H1 (cell line): ENCODE measurements at regions not wholly inside any gene's neighbourhood (a gene's known extent, or its start where the extent isn't known, plus 50 kb on each side); places are given as distances from the start of the nearest gene placed in this dataset.
"Not testable (repeated sequence)": the region's sequence is repeated elsewhere in the genome, so short reads cannot be mapped to it uniquely, and the experiment has no call there.

Experiments used
- CTCF ChIA-PET: fragments of 300-600 bp; sonication (Branson Sonifier 250); formaldehyde crosslinking; loops from one replicate; lab custom pipeline; 2021; ENCODE audit not compliant: partially characterized antibody; lab: Charles Lee
- POLR2A ChIA-PET: fragments of 300-600 bp; sonication (Branson Sonifier 250); formaldehyde crosslinking; loops from one replicate; lab custom pipeline; 2021; ENCODE audit warnings: inconsistent platforms; ENCODE audit not compliant: partially characterized antibody; lab: Charles Lee
- DNase-seq, 2 experiments: peaks; one replicate each; pipeline versions ENCODE4 v3.0.0 to v3.0.0-alpha.2; 2010 to 2022; ENCODE audit warnings: low spot score in 2 of 2, low read depth in 1 of 2, mixed read lengths in 1 of 2
- FAIRE-seq: peaks from 2 replicates; lab custom pipeline; 2011; peaks lifted over from hg19 to GRCh38; lab: Jason Lieb, UNC
- H2AFZ ChIP-seq: 2 replicates; pipeline ENCODE4 v1.8.1; 2012; ENCODE audit warnings: low read length, inconsistent platforms
- H2AK5ac ChIP-seq: 2 replicates; pipeline ENCODE4 v1.6.1; 2013; ENCODE audit warnings: low read depth, low read length
- H2BK120ac ChIP-seq: replicated peaks from 2 replicates; pipeline ENCODE3; 2013; ENCODE audit warnings: low read depth, low read length, inconsistent platforms
- H2BK12ac ChIP-seq: 2 replicates; pipeline ENCODE4 v1.6.1; 2013; ENCODE audit warnings: low read depth, low read length
- H2BK15ac ChIP-seq: 2 replicates; pipeline ENCODE4 v1.6.1; 2013; ENCODE audit warnings: low read length
- H2BK20ac ChIP-seq: 2 replicates; pipeline ENCODE4 v1.6.1; 2013; ENCODE audit warnings: low read length
- H2BK5ac ChIP-seq: 2 replicates; pipeline ENCODE4 v1.6.1; 2013; ENCODE audit warnings: low read depth, low read length
- H3K14ac ChIP-seq: 2 replicates; pipeline ENCODE4 v1.6.1; 2013; ENCODE audit warnings: inconsistent platforms; ENCODE audit not compliant: insufficient read length
- H3K18ac ChIP-seq: 2 replicates; pipeline ENCODE4 v1.6.1; 2013; ENCODE audit warnings: low read length; ENCODE audit errors: extremely low read depth
- H3K23ac ChIP-seq: 2 replicates; pipeline ENCODE4 v1.6.1; 2013; ENCODE audit warnings: inconsistent platforms; ENCODE audit not compliant: insufficient read length
- H3K23me2 ChIP-seq: 2 replicates; pipeline ENCODE4 v1.6.1; 2013; ENCODE audit warnings: low read depth, low read length
- H3K27ac ChIP-seq: 2 replicates; pipeline ENCODE4 v1.6.1; 2011; ENCODE audit warnings: low read depth, low read length, inconsistent platforms
- H3K27me3 ChIP-seq, 4 experiments: replicated peaks in 1 of 4; 1 replicate in 1 of 4; 2 replicates in 3 of 4; pipeline versions ENCODE4 v1.6.1 to v1.8.1; 2011 to 2013; ENCODE audit warnings: low read length in 3 of 4, mild to moderate bottlenecking in 3 of 4, inconsistent platforms in 2 of 4, mixed read lengths in 2 of 4, moderate library complexity in 1 of 4; ENCODE audit not compliant: control insufficient read depth in 3 of 4, insufficient read depth in 3 of 4; ENCODE audit errors: extremely low read depth in 1 of 4
- H3K36me3 ChIP-seq, 4 experiments: 2 replicates each; pipeline versions ENCODE4 v1.6.1 to v1.8.1; 2011 to 2013; ENCODE audit warnings: mild to moderate bottlenecking in 4 of 4, low read length in 3 of 4, moderate library complexity in 2 of 4, control low read depth in 1 of 4, inconsistent platforms in 1 of 4; ENCODE audit not compliant: insufficient read depth in 4 of 4, control insufficient read depth in 2 of 4
- H3K4ac ChIP-seq: replicated peaks from 2 replicates; pipeline ENCODE3; 2013; ENCODE audit warnings: low read length, low read depth, mixed read lengths, inconsistent platforms; ENCODE audit not compliant: insufficient read length
- H3K4me1 ChIP-seq, 4 experiments: replicated peaks in 1 of 4; 1 replicate in 1 of 4; 2 replicates in 3 of 4; pipeline versions ENCODE4 v1.6.1 to v1.8.1; 2011 to 2013; ENCODE audit warnings: low read length in 3 of 4, inconsistent platforms in 2 of 4, mixed read lengths in 1 of 4; ENCODE audit not compliant: insufficient read depth in 4 of 4, control insufficient read depth in 3 of 4
- H3K4me2 ChIP-seq, 2 experiments: 2 replicates each; pipeline versions ENCODE4 v1.6.1 to v1.8.1; 2011 to 2013; ENCODE audit warnings: low read depth in 2 of 2, low read length in 2 of 2, control low read depth in 1 of 2, inconsistent platforms in 1 of 2, mild to moderate bottlenecking in 1 of 2; ENCODE audit not compliant: insufficient read depth in 1 of 2
- H3K4me3 ChIP-seq, 4 experiments: fragments of 200-600, 300-600 bp in 1 of 4; sonication (generic), shearing (Covaris generic), sonication (Bioruptor Twin) in 1 of 4; 2 replicates each; pipeline versions ENCODE4 v1.5.1 to v1.8.1; 2011 to 2016; ENCODE audit warnings: low read length in 4 of 4, low read depth in 3 of 4, control low read depth in 2 of 4, inconsistent platforms in 2 of 4, mild to moderate bottlenecking in 2 of 4, mixed read lengths in 1 of 4, moderate library complexity in 1 of 4; ENCODE audit not compliant: insufficient read depth in 2 of 4; ENCODE audit errors: extremely low read depth in 1 of 4
- H3K56ac ChIP-seq: replicated peaks from 2 replicates; pipeline ENCODE3; 2013; ENCODE audit warnings: low read depth, mild to moderate bottlenecking, mixed read lengths, low read length, inconsistent platforms; ENCODE audit not compliant: insufficient read length
- H3K79me1 ChIP-seq: 2 replicates; pipeline ENCODE4 v1.6.1; 2013; ENCODE audit warnings: low read depth, low read length, control low read depth
- H3K79me2 ChIP-seq, 2 experiments: 2 replicates each; pipeline versions ENCODE4 v1.6.1 to v1.8.1; 2012 to 2013; ENCODE audit warnings: low read length in 2 of 2, mild to moderate bottlenecking in 2 of 2, inconsistent platforms in 1 of 2; ENCODE audit not compliant: insufficient read depth in 2 of 2, control insufficient read depth in 1 of 2
- H3K9ac ChIP-seq, 4 experiments: replicated peaks in 1 of 4; 1 replicate in 1 of 4; 2 replicates in 3 of 4; pipeline versions ENCODE4 v1.6.1 to v1.8.1; 2011 to 2013; ENCODE audit warnings: low read depth in 3 of 4, low read length in 3 of 4, control low read depth in 2 of 4, mild to moderate bottlenecking in 2 of 4, moderate library complexity in 2 of 4, inconsistent platforms in 1 of 4; ENCODE audit errors: extremely low read depth in 1 of 4
- H3K9me3 ChIP-seq, 2 experiments: 2 replicates each; pipeline versions ENCODE4 v1.6.1 to v1.8.1; 2012 to 2013; ENCODE audit warnings: mild to moderate bottlenecking in 2 of 2, moderate library complexity in 2 of 2, control low read depth in 1 of 2, inconsistent platforms in 1 of 2, low read depth in 1 of 2, low read length in 1 of 2, mixed read lengths in 1 of 2; ENCODE audit not compliant: insufficient read depth in 2 of 2
- H4K20me1 ChIP-seq, 2 experiments: replicated peaks in 1 of 2; 2 replicates each; pipeline versions ENCODE3 to v1.8.1; 2011 to 2013; ENCODE audit warnings: inconsistent platforms in 2 of 2, low read length in 2 of 2, mild to moderate bottlenecking in 1 of 2; ENCODE audit not compliant: insufficient read depth in 2 of 2, control insufficient read depth in 1 of 2
- H4K5ac ChIP-seq: 2 replicates; pipeline ENCODE4 v1.6.1; 2013; ENCODE audit warnings: low read length, low read depth, mixed read lengths, inconsistent platforms; ENCODE audit not compliant: insufficient read length
- H4K8ac ChIP-seq: 2 replicates; pipeline ENCODE4 v1.8.0; 2013; ENCODE audit warnings: mild to moderate bottlenecking, moderate library complexity, low read length, inconsistent platforms; ENCODE audit not compliant: insufficient read depth; ENCODE audit errors: extremely low read depth
- H4K91ac ChIP-seq: replicated peaks from 2 replicates; pipeline ENCODE3; 2013; ENCODE audit warnings: low read length, mixed read lengths, inconsistent platforms; ENCODE audit not compliant: insufficient read length
- WGBS, 2 experiments: shearing (Covaris generic) in 1 of 2; methylation state at CpG; one replicate each; pipeline versions ENCODE4 v1.1.6 to v1.1.7; 2013 to 2015; ENCODE audit warnings: low lambda C conversion rate in 2 of 2, mixed read lengths in 2 of 2, inconsistent platforms in 1 of 2, low coverage in 1 of 2, missing lambda C conversion rate in 1 of 2; ENCODE audit not compliant: insufficient replicate concordance in 2 of 2, insufficient coverage in 1 of 2, insufficient read length in 1 of 2; ENCODE audit errors: extremely low coverage in 1 of 2, missing lambda C conversion rate in 1 of 2; 5-methylcytosine and 5-hydroxymethylcytosine counted together

GRCh38 chr9:105022545-105022944 lies 94.6 kb upstream of the ABCA1 start:
- H2BK15ac ChIP-seq, H2BK12ac ChIP-seq, H3K9ac ChIP-seq, DNase-seq, FAIRE-seq, H2BK20ac ChIP-seq, H2BK5ac ChIP-seq, H3K56ac ChIP-seq, H3K27me3 ChIP-seq, H3K27ac ChIP-seq, H2AFZ ChIP-seq, H3K4ac ChIP-seq, H3K79me2 ChIP-seq, H3K23me2 ChIP-seq, H2BK120ac ChIP-seq, H3K4me3 ChIP-seq, H3K14ac ChIP-seq, H4K91ac ChIP-seq, H4K5ac ChIP-seq, H4K8ac ChIP-seq, H3K79me1 ChIP-seq, H3K4me2 ChIP-seq, H3K23ac ChIP-seq, H3K9me3 ChIP-seq, H3K36me3 ChIP-seq, H3K18ac ChIP-seq, H4K20me1 ChIP-seq, H3K4me1 ChIP-seq, H2AK5ac ChIP-seq: not testable (repeated sequence)
- POLR2A ChIA-PET = interaction anchor here (2.8 kb wide), 1 partner anchor 29 kb away, joined by 7 read pairs; no protein-coding TSS in a partner anchor
- 94% methylated on average over 5 of the region's 5 CpGs; no CpG with 5 or more reads in 1 of the 2 experiments for WGBS, 2 experiments
- CTCF ChIA-PET = interaction anchor here (0.7 to 0.9 kb wide), 4 partner anchors 9 to 66 kb away, joined by 3 to 4 read pairs (median 3); no protein-coding TSS in a partner anchor
